HEK293 (cell line): ENCODE measurements at regions not wholly inside any gene's neighbourhood (a gene's known extent, or its start where the extent isn't known, plus 50 kb on each side); places are given as distances from the start of the nearest gene placed in this dataset.

Experiments used
- CTCF ChIA-PET: fragments of 350-600 bp; formaldehyde crosslinking; extraction: SDS; loops from one replicate; lab custom pipeline; 2021; ENCODE audit warnings: antibody characterized with exemption; lab: Yijun Ruan, JAX
- POLR2A ChIA-PET: fragments of 300-600 bp; formaldehyde crosslinking; extraction: SDS; loops from one replicate; lab custom pipeline; 2020; ENCODE audit warnings: antibody characterized with exemption, inconsistent platforms; lab: Yijun Ruan, JAX
- H3K27ac ChIP-seq: fragments of 200-500 bp; sonication (Bioruptor generic); 2 replicates; pipeline ENCODE4 v1.5.1; 2014; ENCODE audit warnings: low read depth, low read length, control low read depth, inconsistent platforms; ENCODE audit errors: extremely low read depth
- H3K36me3 ChIP-seq, 2 experiments: fragments of 200-500 bp in 1 of 2; sonication (Bioruptor generic) in 1 of 2; 1 replicate in 1 of 2; 2 replicates in 1 of 2; pipeline ENCODE4 v1.5.1; 2014 to 2017; ENCODE audit warnings: inconsistent platforms in 2 of 2, low read length in 2 of 2; ENCODE audit not compliant: control insufficient read depth in 2 of 2, insufficient read depth in 1 of 2
- H3K4me1 ChIP-seq: fragments of 200-500 bp; sonication (Bioruptor generic); 2 replicates; pipeline ENCODE4 v1.5.1; 2014; ENCODE audit warnings: mild to moderate bottlenecking, low read length, inconsistent platforms; ENCODE audit not compliant: control insufficient read depth, insufficient read depth
- H3K4me3 ChIP-seq: 2 replicates; pipeline ENCODE4 v1.5.1; 2011; ENCODE audit warnings: low read depth, mild to moderate bottlenecking, control low read depth, low read length, moderate library complexity
- H3K9me3 ChIP-seq: fragments of 200-500 bp; sonication (Bioruptor generic); 2 replicates; pipeline ENCODE4 v1.5.1; 2014; ENCODE audit warnings: low read depth, low read length, inconsistent platforms; ENCODE audit not compliant: control insufficient read depth, insufficient read depth
- GLI4 ChIP-seq: fragments of 450-650 bp; formaldehyde crosslinking; IDR thresholded peaks from 2 replicates; pipeline ENCODE4 v1.5.1; 2016; ENCODE audit warnings: missing biosample characterization, missing genetic modification characterization
- KLF16 ChIP-seq: fragments of 450-650 bp; formaldehyde crosslinking; IDR thresholded peaks from 2 replicates; pipeline ENCODE4 v1.5.1; 2017; ENCODE audit warnings: missing biosample characterization, missing genetic modification characterization
- KLF9 ChIP-seq: fragments of 450-650 bp; formaldehyde crosslinking; IDR thresholded peaks from 2 replicates; pipeline ENCODE4 v1.5.1; 2016; ENCODE audit warnings: missing biosample characterization, missing genetic modification characterization, low read depth
- MEIS1 ChIP-seq: sonication (generic); formaldehyde crosslinking; IDR thresholded peaks from 2 replicates; pipeline ENCODE4 v1.8.1; 2022; ENCODE audit warnings: missing genetic modification reagents, mild to moderate bottlenecking, borderline replicate concordance
- MYNN ChIP-seq: fragments of 450-650 bp; formaldehyde crosslinking; IDR thresholded peaks from 2 replicates; pipeline ENCODE4 v1.5.1; 2016; ENCODE audit warnings: missing biosample characterization, missing genetic modification characterization, borderline replicate concordance
- OVOL3 ChIP-seq: fragments of 450-650 bp; formaldehyde crosslinking; IDR thresholded peaks from 2 replicates; pipeline ENCODE4 v1.5.1; 2016; ENCODE audit warnings: missing biosample characterization, missing genetic modification characterization
- SCRT2 ChIP-seq: fragments of 450-650 bp; formaldehyde crosslinking; IDR thresholded peaks from 2 replicates; pipeline ENCODE4 v1.5.1; 2016; ENCODE audit warnings: missing biosample characterization, missing genetic modification characterization
- ZNF10 ChIP-seq: fragments of 450-650 bp; formaldehyde crosslinking; IDR thresholded peaks from 2 replicates; pipeline ENCODE4 v1.5.1; 2017; ENCODE audit warnings: missing biosample characterization, missing genetic modification characterization
- ZNF155 ChIP-seq: fragments of 450-650 bp; formaldehyde crosslinking; IDR thresholded peaks from 2 replicates; pipeline ENCODE4 v1.5.1; 2016; ENCODE audit warnings: missing biosample characterization, missing genetic modification characterization
- ZNF184 ChIP-seq: fragments of 450-650 bp; IDR thresholded peaks from 2 replicates; pipeline ENCODE4 v1.5.1; 2018; ENCODE audit warnings: missing biosample characterization, mild to moderate bottlenecking, missing genetic modification characterization
- ZNF19 ChIP-seq: fragments of 450-650 bp; formaldehyde crosslinking; IDR thresholded peaks from 2 replicates; pipeline ENCODE4; 2016; ENCODE audit warnings: missing biosample characterization, missing genetic modification characterization, low read depth
- ZNF2 ChIP-seq: fragments of 450-650 bp; formaldehyde crosslinking; IDR thresholded peaks from 2 replicates; pipeline ENCODE4 v1.5.1; 2016; ENCODE audit warnings: missing biosample characterization, missing genetic modification characterization
- ZNF202 ChIP-seq: fragments of 450-650 bp; formaldehyde crosslinking; IDR thresholded peaks from 2 replicates; pipeline ENCODE4 v1.5.1; 2016; ENCODE audit warnings: missing biosample characterization, missing genetic modification characterization, borderline replicate concordance
- ZNF274 ChIP-seq, 2 experiments: fragments of 200-500 bp in 1 of 2; fragments of 450-650 bp in 1 of 2; sonication (Bioruptor generic) in 1 of 2; formaldehyde crosslinking in 1 of 2; IDR thresholded peaks; 2 replicates each; pipeline versions ENCODE4 v1.5.1 to v1.6.1; 2014 to 2016; ENCODE audit warnings: borderline replicate concordance in 1 of 2, inconsistent platforms in 1 of 2, low read length in 1 of 2, missing biosample characterization in 1 of 2, missing genetic modification characterization in 1 of 2
- ZNF404 ChIP-seq: fragments of 450-650 bp; formaldehyde crosslinking; IDR thresholded peaks from 2 replicates; pipeline ENCODE4 v1.5.1; 2017; ENCODE audit warnings: missing biosample characterization, missing genetic modification characterization
- ZNF423 ChIP-seq: fragments of 450-650 bp; formaldehyde crosslinking; IDR thresholded peaks from 2 replicates; pipeline ENCODE4 v1.5.1; 2016; ENCODE audit warnings: missing biosample characterization, missing genetic modification characterization
- ZNF548 ChIP-seq: fragments of 450-650 bp; formaldehyde crosslinking; IDR thresholded peaks from 2 replicates; pipeline ENCODE4 v1.5.1; 2016; ENCODE audit warnings: missing biosample characterization, missing genetic modification characterization
- ZNF560 ChIP-seq: fragments of 450-650 bp; formaldehyde crosslinking; IDR thresholded peaks from 2 replicates; pipeline ENCODE4 v1.5.1; 2017; ENCODE audit warnings: missing biosample characterization, missing genetic modification characterization, borderline replicate concordance
- ZNF561 ChIP-seq: fragments of 450-650 bp; IDR thresholded peaks from 2 replicates; pipeline ENCODE4 v1.5.1; 2018; ENCODE audit warnings: missing biosample characterization, missing genetic modification characterization, borderline replicate concordance
- ZNF621 ChIP-seq: fragments of 450-650 bp; formaldehyde crosslinking; IDR thresholded peaks from 2 replicates; pipeline ENCODE4 v1.5.1; 2017; ENCODE audit warnings: missing biosample characterization, missing genetic modification characterization
- ZNF707 ChIP-seq: fragments of 450-650 bp; formaldehyde crosslinking; IDR thresholded peaks from 2 replicates; pipeline ENCODE4 v1.5.1; 2016; ENCODE audit warnings: missing biosample characterization, missing genetic modification characterization
- ZNF768 ChIP-seq: fragments of 450-650 bp; formaldehyde crosslinking; IDR thresholded peaks from 2 replicates; pipeline ENCODE4 v1.5.1; 2018; ENCODE audit warnings: missing biosample characterization, mild to moderate bottlenecking, missing genetic modification characterization
- TF ChIP-seq, protein P1 (sequence below): fragments of 450-650 bp; formaldehyde crosslinking; IDR thresholded peaks from 2 replicates; pipeline ENCODE4 v1.5.1; 2016; ENCODE audit warnings: missing biosample characterization, missing genetic modification characterization
- TF ChIP-seq, protein P2 (sequence below): fragments of 450-650 bp; formaldehyde crosslinking; IDR thresholded peaks from 2 replicates; pipeline ENCODE4 v1.5.1; 2016; ENCODE audit warnings: missing biosample characterization, missing genetic modification characterization
- TF ChIP-seq, protein P3 (sequence below): fragments of 450-650 bp; formaldehyde crosslinking; IDR thresholded peaks from 2 replicates; pipeline ENCODE4 v1.5.1; 2016; ENCODE audit warnings: missing biosample characterization, missing genetic modification characterization
- TF ChIP-seq, protein P4 (sequence below): fragments of 450-650 bp; formaldehyde crosslinking; IDR thresholded peaks from 2 replicates; pipeline ENCODE4 v1.5.1; 2017; ENCODE audit warnings: missing biosample characterization, mild to moderate bottlenecking, missing genetic modification characterization, moderate library complexity

DNA sequence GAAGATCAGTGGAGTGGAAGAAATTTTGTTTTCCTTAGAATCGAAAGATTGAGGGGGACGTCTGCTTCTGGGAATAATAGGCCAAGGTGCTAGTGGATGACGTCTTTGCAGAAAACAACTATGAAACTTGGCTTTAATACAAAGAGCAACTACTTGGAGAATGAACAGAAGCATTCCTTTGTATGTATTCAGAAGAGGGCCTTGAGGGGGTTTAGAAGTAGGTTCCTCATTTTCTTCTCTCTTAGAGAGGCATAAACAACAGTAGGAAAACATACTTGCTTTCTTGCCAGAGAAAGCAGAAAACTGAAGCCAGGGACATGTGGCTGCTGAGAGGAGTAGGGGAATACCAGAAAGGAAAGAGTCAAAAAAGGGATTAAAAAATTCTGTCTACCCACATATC lies 167.8 kb downstream of the ZNF330 start:
- no peak for TF ChIP-seq ZNF19 (tag by site-specific recombination)
- TF ChIP-seq ZNF2 (tag by site-specific recombination): no peak
- TF ChIP-seq, protein P1, sequence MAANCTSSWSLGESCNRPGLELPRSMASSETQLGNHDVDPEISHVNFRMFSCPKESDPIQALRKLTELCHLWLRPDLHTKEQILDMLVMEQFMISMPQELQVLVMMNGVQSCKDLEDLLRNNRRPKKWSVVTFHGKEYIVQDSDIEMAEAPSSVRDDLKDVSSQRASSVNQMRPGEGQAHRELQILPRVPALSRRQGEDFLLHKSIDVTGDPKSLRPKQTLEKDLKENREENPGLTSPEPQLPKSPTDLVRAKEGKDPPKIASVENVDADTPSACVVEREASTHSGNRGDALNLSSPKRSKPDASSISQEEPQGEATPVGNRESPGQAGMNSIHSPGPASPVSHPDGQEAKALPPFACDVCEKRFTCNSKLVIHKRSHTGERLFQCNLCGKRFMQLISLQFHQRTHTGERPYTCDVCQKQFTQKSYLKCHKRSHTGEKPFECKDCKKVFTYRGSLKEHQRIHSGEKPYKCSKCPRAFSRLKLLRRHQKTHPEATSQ: no peak
- TF ChIP-seq ZNF560: no peak
- no peak for TF ChIP-seq KLF9 (tag by site-specific recombination)
- no peak for TF ChIP-seq KLF16 (tag by site-specific recombination)
- TF ChIP-seq, all 188 proteins: peak for 0
- CTCF ChIA-PET: no interaction called here
- POLR2A ChIA-PET: no interaction called here
- no peak overlapping the region for H3K4me3 ChIP-seq
- no peaks in the 10 kb centered on the region for H3K9me3 ChIP-seq
- H3K27ac ChIP-seq: no peak overlapping the region
- H3K4me1 ChIP-seq: peaks cover 3% of the 10 kb centered on the region; the same call in 1 of the 2 replicates
- H3K36me3 ChIP-seq: no peaks in the 10 kb centered on the region

DNA sequence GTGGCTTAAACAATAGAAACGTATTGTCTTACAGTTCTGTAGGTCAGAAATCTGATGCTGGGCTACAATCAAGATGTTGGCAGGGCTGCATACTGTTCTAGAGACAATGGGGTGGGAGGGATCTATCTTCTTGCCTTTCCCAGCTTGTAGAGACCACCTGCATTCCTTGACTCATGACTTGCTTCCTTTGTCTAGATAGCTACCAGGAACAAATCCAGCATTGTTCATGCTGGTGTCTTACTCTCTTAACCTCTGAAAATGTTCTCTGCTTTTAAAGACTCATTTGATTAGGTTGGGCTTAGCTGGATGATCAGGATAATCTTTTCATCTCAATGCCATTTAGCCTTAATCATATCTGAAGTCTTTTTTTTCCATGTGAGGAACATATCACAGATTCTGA lies 169.0 kb downstream of the ZNF330 start:
- TF ChIP-seq ZNF155 (tag by site-specific recombination) (no peak), ZNF548 (no peak), ZNF274 (IDR thresholded peaks at IDR 0.05; ENCODE audit: low read length) (no peak), ZNF274 (tag by site-specific recombination; IDR thresholded peaks at IDR 0.05; ENCODE audit: borderline replicate concordance) (no peak), MEIS1 (CRISPR knock-in tag) (no peak), ZNF184 (tag by site-specific recombination) (no peak)
- TF ChIP-seq, protein P2, sequence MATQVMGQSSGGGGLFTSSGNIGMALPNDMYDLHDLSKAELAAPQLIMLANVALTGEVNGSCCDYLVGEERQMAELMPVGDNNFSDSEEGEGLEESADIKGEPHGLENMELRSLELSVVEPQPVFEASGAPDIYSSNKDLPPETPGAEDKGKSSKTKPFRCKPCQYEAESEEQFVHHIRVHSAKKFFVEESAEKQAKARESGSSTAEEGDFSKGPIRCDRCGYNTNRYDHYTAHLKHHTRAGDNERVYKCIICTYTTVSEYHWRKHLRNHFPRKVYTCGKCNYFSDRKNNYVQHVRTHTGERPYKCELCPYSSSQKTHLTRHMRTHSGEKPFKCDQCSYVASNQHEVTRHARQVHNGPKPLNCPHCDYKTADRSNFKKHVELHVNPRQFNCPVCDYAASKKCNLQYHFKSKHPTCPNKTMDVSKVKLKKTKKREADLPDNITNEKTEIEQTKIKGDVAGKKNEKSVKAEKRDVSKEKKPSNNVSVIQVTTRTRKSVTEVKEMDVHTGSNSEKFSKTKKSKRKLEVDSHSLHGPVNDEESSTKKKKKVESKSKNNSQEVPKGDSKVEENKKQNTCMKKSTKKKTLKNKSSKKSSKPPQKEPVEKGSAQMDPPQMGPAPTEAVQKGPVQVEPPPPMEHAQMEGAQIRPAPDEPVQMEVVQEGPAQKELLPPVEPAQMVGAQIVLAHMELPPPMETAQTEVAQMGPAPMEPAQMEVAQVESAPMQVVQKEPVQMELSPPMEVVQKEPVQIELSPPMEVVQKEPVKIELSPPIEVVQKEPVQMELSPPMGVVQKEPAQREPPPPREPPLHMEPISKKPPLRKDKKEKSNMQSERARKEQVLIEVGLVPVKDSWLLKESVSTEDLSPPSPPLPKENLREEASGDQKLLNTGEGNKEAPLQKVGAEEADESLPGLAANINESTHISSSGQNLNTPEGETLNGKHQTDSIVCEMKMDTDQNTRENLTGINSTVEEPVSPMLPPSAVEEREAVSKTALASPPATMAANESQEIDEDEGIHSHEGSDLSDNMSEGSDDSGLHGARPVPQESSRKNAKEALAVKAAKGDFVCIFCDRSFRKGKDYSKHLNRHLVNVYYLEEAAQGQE: no peak
- Histone ChIP-seq H3K36me3 (no peaks in the 10 kb centered on the region), H3K9me3 (no peaks in the 10 kb centered on the region), H3K4me3 (no peak overlapping the region), H3K4me1 (peaks cover 3% of the 10 kb centered on the region; the same call in 1 of the 2 replicates), H3K27ac (no peak overlapping the region)
- CTCF ChIA-PET: no interaction called here
- POLR2A ChIA-PET: no interaction called here

DNA sequence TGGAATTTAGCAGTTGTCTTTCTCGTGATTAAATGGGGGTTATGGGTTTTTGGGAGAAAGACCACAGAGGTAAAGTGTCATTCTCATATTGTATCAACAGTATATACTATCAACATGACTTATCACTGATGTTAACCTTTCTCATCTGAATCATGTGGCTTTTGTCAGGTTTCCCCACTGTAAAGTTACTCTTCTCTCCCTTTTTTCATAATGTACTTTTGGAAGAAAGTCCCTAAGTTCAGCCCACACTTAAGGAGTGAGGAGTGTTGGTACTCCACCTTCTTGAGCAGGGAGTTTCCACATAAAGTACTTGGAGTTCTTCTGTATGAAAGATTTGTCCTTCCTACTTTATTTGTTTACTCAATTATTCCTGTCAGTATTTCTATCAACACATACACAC lies 169.9 kb downstream of the ZNF330 start:
- Histone ChIP-seq H3K4me1 (peaks cover 3% of the 10 kb centered on the region; the same call in 1 of the 2 replicates), H3K4me3 (no peak overlapping the region), H3K9me3 (no peaks in the 10 kb centered on the region), H3K27ac (no peak overlapping the region), H3K36me3 (no peaks in the 10 kb centered on the region)
- TF ChIP-seq ZNF10 (tag by site-specific recombination) (no peak), ZNF423 (tag by site-specific recombination) (no peak), ZNF404 (tag by site-specific recombination) (no peak), MYNN (tag by site-specific recombination) (no peak), ZNF202 (tag by site-specific recombination) (no peak), ZNF561 (tag by site-specific recombination) (no peak), GLI4 (tag by site-specific recombination) (no peak), ZNF621 (no peak), ZNF707 (no peak), SCRT2 (tag by site-specific recombination) (no peak), OVOL3 (tag by site-specific recombination) (no peak), ZNF768 (tag by site-specific recombination) (no peak)
- TF ChIP-seq, protein P3, sequence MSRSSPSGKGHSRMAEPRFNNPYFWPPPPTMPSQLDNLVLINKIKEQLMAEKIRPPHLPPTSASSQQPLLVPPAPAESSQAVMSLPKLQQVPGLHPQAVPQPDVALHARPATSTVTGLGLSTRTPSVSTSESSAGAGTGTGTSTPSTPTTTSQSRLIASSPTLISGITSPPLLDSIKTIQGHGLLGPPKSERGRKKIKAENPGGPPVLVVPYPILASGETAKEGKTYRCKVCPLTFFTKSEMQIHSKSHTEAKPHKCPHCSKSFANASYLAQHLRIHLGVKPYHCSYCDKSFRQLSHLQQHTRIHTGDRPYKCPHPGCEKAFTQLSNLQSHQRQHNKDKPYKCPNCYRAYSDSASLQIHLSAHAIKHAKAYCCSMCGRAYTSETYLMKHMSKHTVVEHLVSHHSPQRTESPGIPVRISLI (tag by site-specific recombination): no peak
- TF ChIP-seq, protein P4, sequence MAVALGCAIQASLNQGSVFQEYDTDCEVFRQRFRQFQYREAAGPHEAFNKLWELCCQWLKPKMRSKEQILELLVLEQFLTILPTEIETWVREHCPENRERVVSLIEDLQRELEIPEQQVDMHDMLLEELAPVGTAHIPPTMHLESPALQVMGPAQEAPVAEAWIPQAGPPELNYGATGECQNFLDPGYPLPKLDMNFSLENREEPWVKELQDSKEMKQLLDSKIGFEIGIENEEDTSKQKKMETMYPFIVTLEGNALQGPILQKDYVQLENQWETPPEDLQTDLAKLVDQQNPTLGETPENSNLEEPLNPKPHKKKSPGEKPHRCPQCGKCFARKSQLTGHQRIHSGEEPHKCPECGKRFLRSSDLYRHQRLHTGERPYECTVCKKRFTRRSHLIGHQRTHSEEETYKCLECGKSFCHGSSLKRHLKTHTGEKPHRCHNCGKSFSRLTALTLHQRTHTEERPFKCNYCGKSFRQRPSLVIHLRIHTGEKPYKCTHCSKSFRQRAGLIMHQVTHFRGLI (tag by site-specific recombination): no peak
- ChIA-PET POLR2A (no interaction called here), CTCF (no interaction called here)
